GM19023 (cell line): ENCODE measurements at regions not wholly inside any gene's neighbourhood (a gene's known extent, or its start where the extent isn't known, plus 50 kb on each side); places are given as distances from the start of the nearest gene placed in this dataset.
"Not testable (repeated sequence)": the region's sequence is repeated elsewhere in the genome, so short reads cannot be mapped to it uniquely, and the experiment has no call there.

ENCODE experiments used
- ATAC-seq: cut with Tn5 transposase; IDR thresholded peaks from one replicate; pipeline ENCODE4 v1.9.1; 2021; ENCODE audit warnings: mild to moderate bottlenecking, moderate library complexity; ENCODE audit not compliant: unreplicated experiment

DNA sequence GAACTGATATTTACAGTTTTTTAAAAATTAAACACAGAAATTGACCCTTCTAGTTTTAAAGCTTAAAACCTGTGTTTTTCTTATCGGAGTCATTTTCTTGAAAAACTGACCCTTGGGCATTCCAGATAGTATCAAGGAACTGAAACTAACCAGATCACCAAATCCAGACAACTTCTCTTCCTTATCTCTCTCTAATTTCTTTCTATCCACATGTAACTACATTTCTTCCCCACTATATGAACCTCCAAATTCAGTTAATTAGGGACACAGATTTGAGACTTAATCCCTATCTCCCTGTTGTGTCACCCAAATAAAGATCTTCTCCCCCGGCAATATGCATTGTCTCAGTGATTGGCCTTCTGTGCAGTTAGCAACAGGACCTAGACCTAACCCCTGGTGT, 1643.0 kb upstream of the CDH6 start:
- no peak for ATAC-seq

DNA sequence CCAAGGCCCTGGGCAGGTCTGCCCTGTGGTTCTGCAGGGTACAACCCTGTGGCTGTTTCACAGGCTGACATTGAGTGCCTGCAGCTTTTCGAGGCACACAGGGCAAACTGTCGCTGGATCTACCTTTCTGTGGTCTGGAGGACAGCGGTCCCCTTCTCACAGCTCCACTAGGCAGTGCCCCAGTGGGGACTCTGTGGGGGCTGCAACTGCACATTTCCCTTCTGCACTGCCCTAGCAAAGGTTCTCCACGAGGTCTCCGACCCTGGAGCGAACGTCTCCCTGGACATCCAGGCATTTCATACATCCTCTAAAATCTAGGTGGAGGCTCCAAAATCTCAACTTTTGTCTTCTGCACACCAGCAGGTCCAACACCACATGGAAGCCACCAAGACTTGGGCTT, 1645.2 kb upstream of the CDH6 start:
- ATAC-seq, result no peak

DNA sequence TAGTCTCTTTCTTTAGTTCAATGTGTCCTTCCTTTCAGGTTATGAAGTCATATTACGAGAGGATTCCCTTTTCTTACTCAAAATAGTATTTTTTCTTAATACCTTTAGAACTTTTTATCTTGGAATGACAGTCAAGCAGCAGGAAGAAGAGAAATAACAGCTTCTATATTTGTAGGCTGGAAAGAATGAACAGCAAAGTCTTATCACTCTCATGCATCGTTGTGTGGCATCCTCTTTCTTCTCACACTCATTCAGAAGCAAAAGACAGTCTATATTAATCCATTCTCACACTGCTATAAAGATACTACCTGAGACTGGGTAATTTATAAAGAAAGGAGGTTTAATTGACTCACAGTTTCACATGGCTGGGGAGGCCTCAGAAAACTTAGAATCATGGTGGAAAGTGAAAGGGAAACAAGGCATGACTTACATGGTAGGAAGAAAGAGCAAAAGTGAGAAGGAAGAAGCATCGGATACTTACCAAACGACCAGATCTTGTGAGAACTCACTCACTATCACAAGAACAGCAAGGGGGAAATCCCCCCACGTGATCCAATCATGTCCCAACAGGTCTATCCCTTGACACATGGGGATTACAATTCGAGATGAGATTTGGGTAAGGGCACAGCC, 1646.1 kb upstream of the CDH6 start:
- ATAC-seq, result no peak

DNA sequence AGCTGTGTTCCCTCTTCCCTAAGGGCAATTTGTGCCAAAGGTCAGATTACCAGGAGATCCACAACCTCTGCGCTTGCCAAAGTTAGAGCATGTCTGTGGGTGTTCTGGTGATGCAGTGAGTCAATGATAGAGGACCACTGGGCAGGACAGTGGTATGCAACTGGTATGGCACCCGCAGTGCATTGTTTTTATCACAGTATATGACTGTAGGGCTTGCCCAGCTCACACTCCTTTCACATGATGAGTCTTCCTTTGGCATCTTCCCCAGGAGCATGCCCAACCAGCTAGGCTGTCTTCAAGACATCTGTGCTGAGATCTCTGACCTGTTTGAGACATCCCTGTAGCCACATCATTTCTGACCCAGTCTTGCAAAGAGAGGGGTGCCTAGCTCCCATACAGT, 1650.0 kb upstream of the CDH6 start:
- ATAC-seq, result no peak

DNA sequence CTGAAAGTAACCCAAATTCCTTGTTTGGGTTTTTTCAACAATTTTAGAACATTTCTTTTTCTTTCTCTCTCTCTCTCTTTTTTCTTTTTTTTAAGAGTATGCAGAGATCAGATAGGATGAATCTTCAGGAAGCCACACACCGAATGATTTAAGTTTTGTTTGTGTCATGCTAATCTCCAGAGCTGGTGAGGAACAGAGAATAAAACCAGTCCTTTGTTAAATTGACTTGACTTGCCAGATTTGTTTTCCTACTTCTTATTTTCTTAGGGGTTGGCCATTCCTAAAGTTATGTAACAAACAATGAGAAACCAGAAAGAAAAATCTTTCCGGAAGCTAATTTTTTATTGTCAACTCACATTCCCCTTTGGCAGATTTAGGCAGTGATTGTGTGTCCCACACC, 1669.3 kb upstream of the CDH6 start:
- no peak for ATAC-seq

DNA sequence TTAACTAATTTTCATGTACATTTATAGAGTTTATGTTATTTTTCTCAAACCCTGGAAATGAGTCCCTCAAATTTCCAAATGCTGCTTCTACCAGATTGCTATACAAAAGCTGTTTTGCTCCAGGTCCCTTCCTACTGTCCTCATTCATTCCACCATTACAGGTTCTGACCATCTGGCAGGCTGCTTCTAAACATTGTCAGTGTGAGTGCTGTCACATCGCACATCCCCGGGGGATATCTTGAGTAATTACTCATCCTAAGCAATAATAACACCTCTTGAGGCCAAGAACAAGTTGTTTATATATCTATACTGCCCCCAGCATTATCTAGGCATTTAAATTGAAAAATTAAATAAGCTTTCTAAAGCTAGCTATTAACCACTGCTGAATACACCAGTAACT, 1675.3 kb upstream of the CDH6 start:
- ATAC-seq, result no peak

DNA sequence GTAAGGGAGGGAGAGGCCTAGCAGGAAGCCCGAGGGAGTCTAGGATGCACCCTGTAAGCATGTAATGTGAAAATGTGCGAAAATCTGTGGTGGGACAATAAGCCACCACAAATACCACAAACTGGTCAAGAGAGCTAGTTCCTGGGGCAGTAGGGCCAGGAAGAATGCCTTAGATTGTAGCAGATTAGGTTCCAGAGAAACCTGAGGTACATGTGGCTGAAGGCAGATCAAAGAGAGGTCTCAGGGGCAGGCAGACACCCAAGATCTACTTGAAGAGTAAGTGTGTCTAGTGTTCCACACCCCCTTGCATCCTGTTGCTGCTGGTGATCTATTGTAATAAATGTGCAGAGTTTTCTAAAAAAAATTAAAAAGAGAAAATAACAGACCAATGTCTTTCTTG, 1677.3 kb upstream of the CDH6 start:
- ATAC-seq, result no peak

DNA sequence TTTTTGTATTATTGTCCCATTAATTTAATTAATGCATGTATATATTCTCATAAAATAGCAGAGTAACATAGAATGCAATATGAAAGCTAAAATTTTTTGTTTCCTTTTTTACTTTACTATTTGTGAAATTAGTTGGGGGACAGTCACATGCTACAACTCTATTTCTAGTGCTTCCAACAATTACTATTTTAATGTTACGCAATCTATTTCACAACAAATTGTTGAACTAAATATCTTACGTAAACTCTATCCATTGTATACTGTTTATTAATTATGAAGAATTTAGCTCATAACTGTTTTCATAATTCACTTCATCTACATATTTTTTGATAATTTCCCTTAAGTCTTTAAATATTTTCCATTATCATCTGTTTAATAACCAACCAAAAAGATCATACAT, 1685.4 kb upstream of the CDH6 start:
- ATAC-seq, result no peak

DNA sequence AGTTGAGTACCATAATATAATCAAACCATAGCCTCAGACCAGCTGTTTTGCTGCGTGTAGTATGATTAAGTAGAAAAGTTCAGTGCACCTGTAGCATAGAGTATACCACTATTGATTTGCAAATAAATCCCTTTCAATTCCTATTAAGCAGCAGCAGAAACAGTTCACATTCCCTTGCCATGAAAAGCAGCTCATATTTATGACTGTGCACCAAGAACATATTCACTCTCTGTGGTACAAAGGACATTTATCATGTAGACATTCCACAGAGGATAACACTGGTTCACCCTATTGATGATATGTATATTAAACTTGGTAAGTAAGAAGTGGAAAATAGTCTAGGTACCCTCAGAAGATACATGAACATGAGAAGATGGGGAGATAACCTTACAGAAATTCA, 1689.1 kb upstream of the CDH6 start:
- no peak for ATAC-seq

DNA sequence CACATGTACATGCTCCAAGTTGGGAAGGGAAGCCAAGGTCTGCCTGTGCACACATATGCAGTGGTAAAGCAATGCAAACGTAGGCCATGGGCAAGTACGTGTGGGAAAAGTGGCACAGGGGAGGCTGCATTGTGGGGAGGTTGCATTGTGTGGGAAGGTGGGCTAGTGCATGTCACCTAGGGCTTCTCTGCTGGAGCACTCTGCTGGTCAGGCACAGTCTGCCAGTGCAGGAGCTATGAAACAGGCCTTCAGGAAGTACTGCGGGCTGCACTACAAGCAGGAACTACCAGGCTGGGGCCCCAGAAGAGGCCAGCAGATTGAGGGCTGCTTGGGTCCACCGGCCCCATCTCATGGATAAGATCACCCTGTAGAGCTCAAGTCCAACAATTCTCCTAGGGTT, 1694.6 kb upstream of the CDH6 start:
- ATAC-seq, result no peak

DNA sequence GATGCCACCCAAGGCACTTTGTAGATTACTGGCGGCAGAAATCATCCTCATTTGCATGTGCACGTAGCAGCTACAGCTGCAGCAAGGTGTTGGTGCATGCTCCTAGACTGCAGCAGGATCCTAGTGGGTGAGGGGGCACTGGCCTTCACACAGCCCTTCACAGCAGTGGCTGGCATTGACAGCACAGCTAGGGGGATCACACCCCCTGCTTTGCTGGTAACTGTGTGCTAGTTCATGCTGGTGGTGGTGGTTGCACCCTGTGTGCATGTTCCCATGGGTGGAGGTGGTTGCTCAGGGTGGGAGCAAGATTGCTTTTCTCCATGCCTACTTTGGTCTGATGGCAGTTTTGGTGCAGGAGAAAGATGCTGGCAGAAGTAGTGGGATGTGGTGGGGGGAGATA, 1695.1 kb upstream of the CDH6 start:
- no peak for ATAC-seq

DNA sequence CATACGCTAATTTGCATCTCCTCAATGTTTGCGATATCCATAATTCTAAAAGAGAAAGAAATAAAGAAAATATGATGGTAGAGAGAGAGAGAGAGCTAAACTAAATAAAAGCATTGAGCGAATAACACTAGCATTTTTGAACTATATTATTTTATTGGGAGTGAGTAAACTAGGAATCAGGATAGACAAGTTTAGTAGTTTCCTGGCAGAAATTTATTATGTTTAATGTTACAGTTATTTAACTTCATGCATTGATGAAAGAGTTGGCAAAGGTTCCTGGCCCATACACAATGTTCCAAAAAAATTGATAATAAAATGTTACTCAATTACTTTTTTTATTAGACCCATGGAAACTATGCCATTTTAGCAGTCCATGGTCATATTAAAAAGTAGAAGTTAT, 1708.2 kb upstream of the CDH6 start:
- no peak for ATAC-seq

DNA sequence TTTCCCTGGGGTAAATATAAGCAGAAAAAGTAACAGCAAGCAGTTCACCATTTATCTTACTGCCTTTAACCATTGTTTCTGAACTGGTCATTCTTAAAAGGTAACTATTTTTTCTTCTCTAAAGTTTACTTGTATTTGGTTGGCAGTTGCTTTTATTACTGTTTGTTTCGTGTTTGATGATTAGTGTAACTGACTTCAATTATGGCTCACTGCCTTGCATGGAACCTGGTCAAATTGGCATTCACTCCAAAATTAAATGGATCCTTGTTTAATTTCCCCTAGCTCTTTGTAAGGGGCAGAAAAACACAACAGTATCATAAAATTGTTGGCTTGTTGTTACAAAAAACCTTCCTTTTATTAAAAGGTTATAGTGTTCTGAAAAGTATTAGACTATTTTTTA, 1723.9 kb upstream of the CDH6 start:
- ATAC-seq, result no peak

DNA sequence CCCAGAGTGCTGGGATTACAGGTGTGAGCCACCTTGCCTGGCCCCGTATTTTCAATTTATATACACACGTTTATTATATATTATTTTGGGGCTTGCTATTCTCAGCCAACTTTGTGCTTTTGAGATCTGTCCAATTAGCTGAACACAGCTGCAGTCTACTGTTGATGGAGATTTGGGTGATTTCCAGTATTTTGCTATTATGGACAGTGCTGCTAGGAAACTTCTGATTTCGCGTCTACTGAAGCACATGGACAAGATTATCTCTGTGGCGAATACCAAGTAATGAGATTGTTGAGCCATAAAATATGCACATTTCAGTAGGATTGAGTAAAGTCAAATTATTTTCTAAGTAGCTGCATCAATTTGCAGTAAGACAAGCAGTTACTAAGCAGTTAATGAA, 1731.2 kb upstream of the CDH6 start:
- ATAC-seq, result no peak

DNA sequence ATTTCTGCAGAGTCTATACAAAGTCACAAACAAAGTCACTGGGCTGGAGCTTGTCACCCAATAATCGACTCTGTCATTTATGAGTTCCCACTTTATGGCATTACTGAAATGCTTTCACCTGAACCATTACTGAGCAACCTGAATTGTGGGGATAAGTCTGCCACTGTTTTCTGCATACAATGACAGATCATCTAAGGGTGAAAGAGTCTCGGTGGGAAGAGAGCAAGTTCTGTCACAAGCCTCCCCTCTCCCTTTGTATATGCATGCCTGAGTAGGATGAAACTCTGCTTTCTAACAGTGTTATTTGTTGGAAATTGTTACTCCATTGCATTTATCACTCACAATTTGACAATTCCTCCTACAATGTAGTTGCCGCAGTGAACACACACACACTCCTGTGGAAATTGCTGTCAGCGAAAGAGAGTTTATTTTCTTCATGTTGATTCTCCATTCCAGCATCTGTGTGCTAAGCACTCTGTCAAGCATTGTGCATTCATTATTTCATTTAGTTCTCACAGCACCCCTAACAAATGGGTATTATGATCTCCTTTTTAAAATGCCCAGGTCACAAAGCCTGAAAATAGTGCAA, 1732.4 kb upstream of the CDH6 start:
- no peak for ATAC-seq

DNA sequence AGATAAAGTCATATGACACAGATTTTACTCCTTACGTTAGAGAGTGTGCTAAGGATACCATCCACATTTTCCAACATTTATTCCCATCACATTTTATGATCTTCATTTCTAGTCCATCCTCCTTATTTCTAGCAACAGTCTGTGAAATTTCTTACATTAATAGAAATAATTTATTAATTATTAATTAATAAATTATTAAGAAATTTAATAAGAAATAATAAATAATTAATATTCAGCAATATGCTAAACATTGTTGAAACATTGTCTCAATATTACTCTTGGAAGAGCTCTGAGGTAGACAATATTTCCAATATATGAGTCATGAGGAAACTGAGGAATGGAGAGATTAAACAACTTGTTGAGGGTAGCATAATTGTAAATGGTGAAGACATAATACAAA, 1742.5 kb upstream of the CDH6 start:
- not testable (repeated sequence) for ATAC-seq

DNA sequence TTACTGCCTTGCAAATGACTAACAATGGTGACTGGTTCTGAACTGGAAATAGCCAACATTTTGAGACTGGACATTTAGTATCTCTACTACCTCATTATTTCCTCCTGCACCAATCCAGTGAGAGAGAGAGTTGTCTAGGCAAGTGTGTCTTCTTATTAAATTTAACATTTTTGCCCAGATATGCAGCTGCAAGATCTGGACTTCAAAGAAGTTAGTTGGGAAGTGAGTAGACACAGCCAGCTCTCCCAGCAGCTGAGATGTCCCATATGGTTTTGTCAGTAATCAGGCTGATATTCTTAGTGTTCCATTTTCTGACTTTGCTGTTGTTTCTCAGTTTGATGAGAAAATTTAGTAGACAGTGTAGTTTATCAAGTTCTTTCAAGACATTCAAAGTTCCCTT, 1778.8 kb upstream of the CDH6 start:
- no peak for ATAC-seq

DNA sequence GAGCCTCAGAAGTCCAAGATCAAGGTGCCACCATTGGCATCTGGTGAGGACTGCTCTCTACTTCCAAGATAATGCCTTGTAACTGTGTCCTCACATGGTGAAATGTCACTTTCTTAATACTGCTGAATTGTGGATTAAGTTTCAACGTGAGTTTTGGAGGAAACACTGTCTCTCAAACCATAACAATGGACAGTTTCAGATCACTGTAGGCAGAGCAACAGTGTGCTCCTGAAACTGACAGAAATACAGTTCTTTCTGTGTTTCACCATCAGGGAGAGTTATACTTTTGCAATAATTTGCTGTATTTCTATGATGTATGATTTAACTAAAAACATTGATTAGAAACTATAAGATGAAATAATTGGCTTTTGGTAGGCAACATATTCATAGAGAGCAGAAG, 1780.5 kb upstream of the CDH6 start:
- no peak for ATAC-seq

DNA sequence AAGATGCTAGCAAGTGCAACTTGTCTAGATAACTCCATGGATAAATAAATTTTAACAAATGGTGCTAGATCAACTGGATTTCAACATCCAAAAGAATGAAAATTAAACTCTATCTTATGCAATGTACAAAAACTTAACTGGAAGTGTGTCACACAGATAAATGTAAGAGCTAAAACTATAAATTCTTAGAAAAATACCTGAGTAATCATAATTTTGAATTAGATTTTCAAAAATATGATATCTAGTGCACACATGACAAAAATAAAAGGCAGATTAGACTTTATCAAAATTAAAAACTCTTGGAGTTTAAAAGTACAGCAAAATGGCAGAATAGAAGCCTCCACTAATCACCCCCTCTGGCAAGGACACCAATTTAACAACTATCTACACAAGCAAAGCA, 1791.2 kb upstream of the CDH6 start:
- no peak for ATAC-seq

DNA sequence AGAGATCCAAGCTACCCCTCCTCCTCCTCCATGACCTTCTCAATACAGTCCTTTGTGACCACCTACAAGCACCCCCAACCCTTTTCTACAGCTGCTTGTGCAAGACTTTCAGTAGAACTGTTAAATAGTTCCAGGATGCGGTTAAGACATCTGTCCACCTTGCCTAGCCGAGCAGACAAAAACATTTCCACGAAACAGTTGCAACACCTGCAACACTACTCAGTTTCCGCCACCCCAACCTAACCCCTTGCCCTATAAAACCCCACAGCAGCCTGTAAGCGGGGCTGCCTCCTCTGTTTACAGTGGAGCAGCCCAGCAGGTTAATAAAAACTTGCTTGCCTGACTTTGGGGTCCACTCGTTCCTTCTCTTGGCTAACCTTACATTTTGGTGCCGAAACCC, 1803.5 kb upstream of the CDH6 start:
- no peak for ATAC-seq

DNA sequence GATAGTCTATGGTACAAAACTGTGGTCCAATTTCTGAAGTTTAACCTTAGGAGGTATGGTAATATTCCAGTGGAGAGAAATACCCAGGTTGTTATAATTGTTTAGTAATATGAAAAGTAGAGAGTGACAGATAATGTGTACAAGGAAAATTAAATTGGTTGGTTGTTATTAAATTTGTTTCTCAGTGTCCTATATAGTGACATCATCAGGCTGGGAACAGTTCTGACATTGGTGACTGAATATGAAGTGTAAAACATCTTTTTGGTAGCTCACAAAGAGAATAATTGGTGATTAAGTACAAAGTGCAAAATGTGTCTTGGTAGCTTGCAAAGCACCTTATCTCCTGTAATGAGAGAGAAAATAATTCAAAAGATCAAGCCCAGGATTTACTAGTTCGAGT, 1806.1 kb upstream of the CDH6 start:
- ATAC-seq, result no peak

DNA sequence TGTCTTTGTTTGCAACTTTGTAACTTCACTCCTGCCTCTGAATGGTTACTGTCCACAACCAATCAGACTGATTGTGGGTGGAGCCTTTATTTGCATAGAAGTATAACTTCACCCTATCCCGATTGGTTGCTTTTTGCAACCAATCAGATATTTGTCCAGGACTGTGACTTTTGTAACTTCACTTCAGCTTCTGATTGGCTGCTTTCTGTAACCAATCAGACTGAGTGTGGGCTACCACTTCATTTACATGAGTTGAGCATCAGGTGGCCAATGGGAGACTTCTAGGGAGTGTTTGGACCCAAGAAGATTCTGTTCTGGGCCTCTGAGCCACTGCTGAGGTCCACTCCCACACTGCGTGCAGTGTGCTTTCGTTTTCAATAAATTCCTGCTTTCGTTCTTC, 1810.7 kb upstream of the CDH6 start:
- ATAC-seq, result no peak

DNA sequence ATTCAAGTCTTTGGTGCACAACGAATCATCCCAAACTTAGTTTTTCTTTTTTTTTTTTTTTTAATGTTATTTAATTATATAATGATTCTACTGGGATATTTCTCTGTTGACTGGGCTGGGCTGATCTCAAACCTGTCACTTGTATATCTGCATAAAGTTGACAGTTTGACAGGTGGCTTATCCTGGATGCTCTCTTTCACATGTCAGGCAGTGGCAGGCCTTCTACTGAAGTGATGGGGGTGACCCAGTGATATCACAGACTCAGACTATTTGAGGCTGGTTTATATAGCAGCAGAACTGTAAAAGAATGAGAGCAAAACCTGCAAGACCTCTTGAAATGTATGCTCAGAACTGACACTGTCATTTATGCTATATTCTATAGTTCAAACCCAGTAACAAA, 1813.5 kb upstream of the CDH6 start:
- no peak for ATAC-seq
